H1 (cell line): ENCODE measurements at regions not wholly inside any gene's neighbourhood (a gene's known extent, or its start where the extent isn't known, plus 50 kb on each side); places are given as distances from the start of the nearest gene placed in this dataset.

Experiments
- KDM1A ChIP-seq: fragments of 200-600, 300-600 bp; sonication (generic); IDR thresholded peaks from 2 replicates; pipeline ENCODE4 v1.7.1; 2016; ENCODE audit warnings: mild to moderate bottlenecking, low read length, borderline replicate concordance
- POLR2A ChIP-seq, 2 experiments: IDR thresholded peaks; 1 replicate in 1 of 2; 2 replicates in 1 of 2; pipeline ENCODE4 v1.6.1; 2011; ENCODE audit warnings: low read depth in 2 of 2, low read length in 2 of 2, mild to moderate bottlenecking in 2 of 2; ENCODE audit errors: control extremely low read depth in 1 of 2
- RAD21 ChIP-seq, 2 experiments: IDR thresholded peaks in 1 of 2; conservative IDR thresholded peaks in 1 of 2; 2 replicates each; pipeline ENCODE4 v1.6.1; 2011; ENCODE audit warnings: low read depth in 2 of 2, low read length in 2 of 2, improper control_type of control experiment in 1 of 2, inconsistent platforms in 1 of 2, mild to moderate bottlenecking in 1 of 2, moderate library complexity in 1 of 2
- RNF2 ChIP-seq: fragments of 200-900, 300-1000 bp; sonication (generic); IDR thresholded peaks from 2 replicates; pipeline ENCODE4 v1.7.1; 2016; ENCODE audit warnings: borderline replicate concordance, low read depth, mild to moderate bottlenecking, antibody characterized with exemption, low read length; ENCODE audit not compliant: poor library complexity, severe bottlenecking; ENCODE audit errors: missing control alignments
- SRF ChIP-seq: IDR thresholded peaks from 2 replicates; pipeline ENCODE4 v1.6.1; 2011; ENCODE audit warnings: mild to moderate bottlenecking, low read depth, low read length, moderate library complexity
- TAF1 ChIP-seq: IDR thresholded peaks from 2 replicates; pipeline ENCODE4 v1.6.1; 2011; ENCODE audit warnings: mild to moderate bottlenecking, low read depth, low read length
- TF ChIP-seq, protein P1 (sequence below), 3 experiments: IDR thresholded peaks; 1 replicate in 2 of 3; 2 replicates in 1 of 3; pipeline versions ENCODE4 v1.5.1 to v1.6.1; 2011; ENCODE audit warnings: low read length in 3 of 3, mild to moderate bottlenecking in 3 of 3, inconsistent platforms in 2 of 3, low read depth in 1 of 3, moderate library complexity in 1 of 3; ENCODE audit not compliant: insufficient read depth in 1 of 3; ENCODE audit errors: control extremely low read depth in 1 of 3

DNA sequence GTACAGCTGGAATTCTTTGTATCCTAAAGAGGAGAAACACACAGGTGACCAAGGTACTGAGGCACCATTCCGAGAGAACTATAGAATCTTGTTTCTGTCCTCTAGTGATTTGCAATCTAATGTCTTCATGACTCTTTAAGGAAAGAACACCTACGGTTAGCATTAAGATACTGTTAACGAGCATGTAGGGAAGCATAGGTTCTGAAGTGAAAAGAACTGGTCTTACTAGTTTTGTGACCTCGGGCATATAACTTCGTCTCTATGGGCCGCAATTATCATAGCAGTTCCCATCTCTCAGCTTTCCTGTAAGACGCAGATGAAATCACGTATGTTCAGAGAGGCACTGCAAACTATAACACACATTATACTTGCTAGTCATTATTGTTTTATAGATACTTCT lies 193.0 kb upstream of the NBEA start:
- TF ChIP-seq, protein P1, sequence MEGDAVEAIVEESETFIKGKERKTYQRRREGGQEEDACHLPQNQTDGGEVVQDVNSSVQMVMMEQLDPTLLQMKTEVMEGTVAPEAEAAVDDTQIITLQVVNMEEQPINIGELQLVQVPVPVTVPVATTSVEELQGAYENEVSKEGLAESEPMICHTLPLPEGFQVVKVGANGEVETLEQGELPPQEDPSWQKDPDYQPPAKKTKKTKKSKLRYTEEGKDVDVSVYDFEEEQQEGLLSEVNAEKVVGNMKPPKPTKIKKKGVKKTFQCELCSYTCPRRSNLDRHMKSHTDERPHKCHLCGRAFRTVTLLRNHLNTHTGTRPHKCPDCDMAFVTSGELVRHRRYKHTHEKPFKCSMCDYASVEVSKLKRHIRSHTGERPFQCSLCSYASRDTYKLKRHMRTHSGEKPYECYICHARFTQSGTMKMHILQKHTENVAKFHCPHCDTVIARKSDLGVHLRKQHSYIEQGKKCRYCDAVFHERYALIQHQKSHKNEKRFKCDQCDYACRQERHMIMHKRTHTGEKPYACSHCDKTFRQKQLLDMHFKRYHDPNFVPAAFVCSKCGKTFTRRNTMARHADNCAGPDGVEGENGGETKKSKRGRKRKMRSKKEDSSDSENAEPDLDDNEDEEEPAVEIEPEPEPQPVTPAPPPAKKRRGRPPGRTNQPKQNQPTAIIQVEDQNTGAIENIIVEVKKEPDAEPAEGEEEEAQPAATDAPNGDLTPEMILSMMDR (IDR thresholded peaks at IDR 0.05; ENCODE audit: control extremely low read depth in 1 of 3, insufficient read depth in 1 of 3, low read depth in 1 of 3, low read length in 3 of 3): no peak
- no peak for TF ChIP-seq RNF2
- TF ChIP-seq TAF1: no peak
- TF ChIP-seq POLR2A (IDR thresholded peaks at IDR 0.05; ENCODE audit: control extremely low read depth in 1 of 2, low read depth in 2 of 2, low read length in 2 of 2): no peak
- TF ChIP-seq SRF: no peak
- no peak for TF ChIP-seq KDM1A
- no peak for TF ChIP-seq RAD21 (IDR thresholded peaks at IDR 0.05 in 1 of 2, conservative IDR thresholded peaks at IDR 0.05 in 1 of 2; ENCODE audit: low read depth in 2 of 2, low read length in 2 of 2)
